HG03432 (cell line): ENCODE measurements at regions not wholly inside any gene's neighbourhood (a gene's known extent, or its start where the extent isn't known, plus 50 kb on each side); places are given as distances from the start of the nearest gene placed in this dataset.

ENCODE experiments used
- ATAC-seq: cut with Tn5 transposase; IDR thresholded peaks from one replicate; pipeline ENCODE4 v1.9.1; 2021; ENCODE audit warnings: mild to moderate bottlenecking, moderate library complexity; ENCODE audit not compliant: unreplicated experiment

DNA sequence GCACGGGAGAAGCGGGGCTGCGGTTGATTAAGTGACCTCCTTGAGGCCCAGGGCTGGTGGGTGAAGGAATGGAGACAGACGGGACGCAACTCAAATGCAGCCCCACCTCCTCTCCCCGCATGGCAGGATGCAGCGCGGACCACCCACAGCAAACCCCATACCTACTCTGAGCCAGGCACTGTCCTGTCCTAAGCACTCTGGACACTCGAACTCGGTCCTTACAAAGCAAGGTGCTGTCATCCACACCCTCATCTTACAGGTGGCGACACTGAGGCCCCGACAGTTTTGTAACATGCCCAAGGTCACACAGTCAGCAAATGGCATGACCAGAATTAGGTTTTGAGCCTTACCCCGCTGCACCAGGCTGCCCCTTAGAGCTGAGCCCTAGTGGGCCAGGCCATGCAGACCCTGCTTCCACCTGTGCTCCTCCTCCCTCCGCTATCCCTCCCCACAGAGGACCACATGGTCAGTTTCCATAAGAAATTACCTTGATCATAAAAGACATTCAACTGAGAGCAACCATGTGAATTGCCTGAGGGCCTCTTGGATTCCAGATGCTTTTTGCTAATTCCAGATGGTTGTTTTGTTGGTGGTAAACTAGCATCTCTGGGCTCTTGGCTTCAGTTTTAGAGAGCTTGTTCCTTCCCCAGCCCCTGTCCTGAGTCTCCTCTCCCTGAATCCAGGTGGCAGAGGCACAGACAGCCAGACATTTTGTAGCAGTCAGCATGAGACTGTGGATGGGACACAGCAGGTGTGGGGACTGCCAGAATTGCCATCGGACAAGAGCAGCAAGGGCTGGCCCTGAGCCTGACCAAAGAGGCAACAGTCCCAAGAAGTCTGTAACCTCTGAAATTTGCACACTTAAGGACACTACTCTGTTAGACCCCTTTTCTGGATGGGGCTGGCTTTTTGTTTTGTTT lies 171.9 kb upstream of the PMEPA1 start:
- no peak for ATAC-seq

- ATAC-seq: no peak
Observed at GRCh38 chr20:57880571-57880892, 170.7 kb upstream of the PMEPA1 start.

DNA sequence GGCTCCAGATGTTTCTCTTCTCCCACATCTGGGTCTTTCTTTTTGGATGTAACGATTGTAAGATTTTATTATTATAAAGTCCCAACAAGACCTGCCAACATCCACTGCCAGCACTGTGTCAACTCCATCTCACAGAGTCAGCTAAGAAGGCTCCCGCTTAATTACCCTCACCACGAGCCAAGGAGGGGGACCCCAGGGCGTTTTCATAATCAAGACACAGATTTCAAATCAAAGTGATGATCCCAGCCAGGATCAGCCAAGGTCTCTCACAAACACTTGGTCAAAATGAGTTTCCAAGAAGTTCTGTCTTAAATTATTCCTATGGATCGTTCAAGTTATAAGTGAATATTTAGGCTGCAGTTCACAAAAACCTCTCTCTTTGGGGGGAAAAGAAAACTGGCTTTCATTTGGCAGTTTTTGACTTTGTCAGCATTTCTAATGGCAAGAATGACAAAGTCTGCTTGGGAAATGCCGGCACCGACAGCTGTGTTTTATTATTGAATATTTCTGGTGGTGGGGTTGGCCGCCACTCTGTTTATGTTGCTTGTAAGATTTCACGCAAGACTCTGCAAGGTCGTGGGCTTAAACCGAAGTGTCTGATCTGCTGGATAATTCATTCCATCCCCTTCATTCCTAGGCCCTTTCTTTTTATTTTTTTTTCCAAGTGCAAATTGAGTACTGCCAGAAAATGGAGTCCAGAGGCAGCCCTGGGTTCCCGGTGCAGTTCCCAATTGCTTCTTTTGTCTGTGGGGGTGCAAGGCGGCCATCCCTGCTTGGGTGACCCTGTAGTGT lies 170.2 kb upstream of the PMEPA1 start:
- no peak for ATAC-seq

- no peak for ATAC-seq
Observed at GRCh38 chr20:57879437-57879778, 169.6 kb upstream of the PMEPA1 start.

DNA sequence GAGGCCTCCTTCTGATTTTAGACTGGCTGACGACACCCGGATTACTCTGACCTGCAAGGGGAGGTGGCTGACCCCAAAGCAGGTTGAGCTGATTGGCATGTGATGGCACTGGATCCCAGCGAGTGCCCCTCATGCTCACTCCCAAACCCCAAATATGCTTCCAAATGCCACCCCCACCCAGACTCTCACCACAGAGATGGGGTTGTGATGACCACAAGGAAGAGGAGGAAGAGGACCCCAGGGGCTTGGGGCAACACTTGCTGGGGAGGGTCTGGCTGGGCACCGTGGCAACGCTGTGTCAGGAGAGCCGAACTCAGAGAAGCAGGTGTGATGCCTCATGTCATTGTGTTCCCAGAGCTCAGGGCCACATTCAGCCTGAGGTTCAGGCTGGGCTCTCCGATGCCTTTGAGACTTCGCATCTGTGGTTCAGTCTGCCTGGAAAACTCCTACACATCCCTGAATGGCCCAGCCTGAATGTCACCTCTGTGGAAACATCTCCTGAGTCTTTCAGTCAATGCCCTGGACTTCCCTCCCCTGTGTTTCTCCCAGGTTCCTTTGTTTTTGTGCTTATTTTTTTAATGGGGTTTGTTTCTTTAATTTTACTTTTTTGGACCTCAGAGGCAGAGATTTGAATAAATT lies 169.1 kb upstream of the PMEPA1 start:
- ATAC-seq: no peak

GRCh38 chr20:57877995-57878394 lies 168.2 kb upstream of the PMEPA1 start:
- no peak for ATAC-seq

DNA sequence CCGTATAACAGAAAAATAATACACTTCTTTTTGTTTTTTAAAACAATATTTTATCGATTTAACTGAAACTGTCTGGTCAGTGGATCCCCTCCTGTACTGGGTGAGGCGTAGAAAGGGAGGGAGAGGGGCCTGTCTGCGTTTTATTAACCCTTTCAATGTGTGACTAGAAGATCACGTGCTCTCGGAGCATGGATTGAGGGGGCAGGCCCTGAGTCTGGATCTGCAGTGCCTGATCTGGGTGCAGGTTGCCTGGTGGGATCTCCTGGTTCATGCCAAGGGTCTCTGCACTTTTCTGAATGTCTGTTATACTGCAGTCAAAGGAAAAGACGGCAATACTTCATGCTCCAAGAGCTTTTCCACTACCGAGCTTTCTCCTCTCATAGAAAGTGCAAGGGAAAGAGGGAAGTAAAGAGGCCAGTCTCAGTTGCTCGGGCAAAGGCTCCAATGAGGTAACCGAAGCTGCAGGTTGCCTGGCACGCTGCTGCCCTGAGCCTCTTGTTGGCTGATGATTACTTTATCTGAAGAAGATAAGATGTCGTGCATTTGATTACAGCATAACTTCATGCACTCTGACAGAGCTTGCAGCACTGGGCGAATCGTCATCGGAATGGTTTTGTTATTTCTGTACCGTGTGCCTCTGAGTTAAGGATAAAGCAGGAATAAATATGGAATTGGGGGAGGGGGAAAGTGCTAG lies 167.5 kb upstream of the PMEPA1 start:
- no peak for ATAC-seq

GRCh38 chr20:57876163-57876562 lies 166.3 kb upstream of the PMEPA1 start:
- ATAC-seq: no peak

DNA sequence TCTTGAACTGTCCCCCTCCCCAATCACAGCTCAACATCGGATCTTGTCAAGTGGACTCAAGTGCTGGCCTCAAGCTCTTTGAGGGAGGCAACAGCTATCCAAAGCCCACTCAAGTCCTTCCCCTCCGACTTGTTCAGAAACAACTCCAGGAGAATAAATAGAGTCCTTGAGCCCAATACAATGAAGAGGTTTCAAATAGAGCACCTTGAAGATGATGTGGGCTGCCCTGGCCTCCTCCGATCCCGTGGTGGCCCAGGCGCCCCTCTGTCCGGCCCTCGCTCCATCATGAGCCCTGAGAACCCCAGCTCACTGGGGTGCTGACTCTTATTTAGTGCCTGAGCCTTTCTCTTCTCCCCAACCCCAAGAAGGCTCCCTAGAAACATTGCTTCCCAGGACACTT lies 164.3 kb upstream of the PMEPA1 start:
- ATAC-seq: no peak

DNA sequence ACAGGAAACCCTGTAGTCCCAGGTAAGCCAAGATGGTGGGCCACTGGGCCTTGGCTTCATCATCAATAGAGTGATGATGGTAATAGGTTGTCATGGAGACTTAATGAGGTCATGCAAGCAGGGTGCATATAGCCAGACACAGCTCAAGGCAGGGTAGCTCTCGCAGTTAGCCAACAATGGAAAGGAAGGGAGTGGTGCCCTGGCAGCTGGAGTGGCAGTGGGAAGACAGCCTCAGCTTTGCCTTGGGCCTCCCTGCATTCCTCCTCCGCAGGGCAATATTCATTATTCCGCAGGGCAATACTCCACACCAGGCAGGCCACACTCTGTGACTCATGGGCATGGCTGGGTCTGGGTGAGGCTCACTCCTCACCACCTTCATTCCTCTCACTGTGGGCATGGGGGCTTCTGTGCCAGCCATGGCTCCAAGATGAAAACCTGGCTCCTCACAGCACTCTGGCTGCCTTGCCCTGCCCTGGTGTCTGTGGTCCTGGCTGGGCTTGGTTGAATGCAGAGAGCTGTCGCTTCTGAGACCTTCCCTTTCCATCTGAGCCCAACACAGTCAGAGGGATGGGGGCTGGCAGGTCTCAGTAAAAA lies 163.1 kb upstream of the PMEPA1 start:
- ATAC-seq: no peak

DNA sequence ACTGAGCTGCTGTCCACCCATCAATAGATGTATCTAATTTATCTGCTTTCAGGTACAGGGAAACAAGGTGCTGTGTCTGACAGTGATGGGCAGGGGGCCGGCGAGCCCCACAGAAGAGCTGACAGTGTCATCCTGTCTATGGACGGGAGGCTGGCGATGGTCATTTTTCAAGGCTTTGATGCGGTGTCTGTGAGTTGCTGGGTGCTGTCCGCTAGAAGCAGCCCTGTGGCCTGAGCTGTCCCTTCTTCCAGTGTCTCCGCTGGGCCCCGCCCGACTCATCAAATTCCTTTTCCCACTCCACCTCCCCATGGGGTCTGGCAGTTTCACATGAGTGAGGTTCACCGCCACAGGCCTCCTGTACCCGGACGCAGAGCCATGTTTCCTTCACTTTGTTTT lies 161.4 kb upstream of the PMEPA1 start:
- ATAC-seq: no peak

DNA sequence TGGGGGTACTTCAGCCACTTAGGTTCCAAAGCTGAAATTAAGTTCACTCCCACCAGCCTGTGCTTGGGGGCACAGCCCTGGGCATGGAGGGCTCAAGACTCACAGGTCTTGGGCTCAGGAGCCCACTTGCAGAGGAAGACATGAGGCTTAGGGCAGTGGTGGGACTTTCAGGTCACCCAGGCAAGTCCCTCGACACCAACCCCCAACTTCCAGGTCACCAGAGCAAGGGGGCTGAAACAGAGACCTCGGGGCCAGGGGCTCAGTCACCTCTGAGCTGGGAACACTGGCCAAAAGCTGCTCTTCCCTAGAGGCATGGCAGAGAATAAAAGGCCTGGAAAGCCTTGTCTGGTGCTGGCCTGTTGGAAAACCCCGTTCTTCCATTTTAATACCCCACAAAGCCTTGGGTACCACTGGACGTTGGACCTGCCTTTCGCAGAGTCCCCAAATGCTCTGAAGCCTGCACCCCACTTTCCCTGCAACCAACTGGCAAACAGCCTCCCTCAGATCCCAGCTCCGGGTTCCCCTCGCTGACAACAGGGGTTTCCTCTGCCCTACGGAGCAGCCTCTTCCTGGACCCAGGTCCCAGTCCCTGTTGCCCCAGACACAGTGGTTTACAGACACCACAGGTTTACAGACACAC lies 160.9 kb upstream of the PMEPA1 start:
- ATAC-seq: no peak

DNA sequence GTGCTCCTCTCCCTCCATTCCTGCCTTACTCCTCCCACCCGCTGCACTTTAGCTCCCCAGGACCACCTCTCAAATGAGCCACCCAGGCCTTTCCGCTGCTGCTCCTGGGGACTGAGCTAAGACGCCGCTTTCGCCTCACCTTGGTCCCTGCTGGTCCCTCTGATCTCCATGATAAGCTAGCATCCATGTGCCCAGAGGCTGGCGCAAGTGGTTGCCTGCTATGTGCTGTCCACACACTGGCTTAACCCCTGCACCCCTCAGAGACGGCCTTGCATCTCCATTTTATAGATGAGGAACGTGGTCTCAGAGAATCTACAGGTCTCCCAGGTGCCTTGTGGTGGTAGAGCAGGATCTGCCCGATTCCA lies 160.1 kb upstream of the PMEPA1 start:
- no peak for ATAC-seq

GRCh38 chr20:57869291-57869950 lies 159.6 kb upstream of the PMEPA1 start:
- no peak for ATAC-seq

DNA sequence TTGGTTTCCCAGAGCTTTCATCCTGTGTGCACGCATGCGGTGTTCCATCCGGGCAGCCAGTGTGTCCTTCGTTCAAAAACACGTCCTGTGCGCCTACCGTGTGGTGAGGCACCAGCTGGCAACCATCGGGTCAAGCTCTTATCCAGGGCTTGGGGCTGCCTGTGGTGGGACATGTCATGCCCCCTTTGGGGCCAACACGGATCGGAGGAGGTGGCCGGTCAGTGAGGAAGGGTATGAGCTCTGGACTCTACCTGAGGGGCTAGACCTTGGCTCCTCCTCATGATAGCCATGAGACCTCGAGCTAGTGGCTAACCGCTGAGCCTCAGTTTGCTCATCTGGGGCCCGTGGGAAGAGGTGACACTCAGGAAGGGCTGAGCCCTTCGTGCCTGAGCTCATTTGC lies 158.5 kb upstream of the PMEPA1 start:
- ATAC-seq: no peak

DNA sequence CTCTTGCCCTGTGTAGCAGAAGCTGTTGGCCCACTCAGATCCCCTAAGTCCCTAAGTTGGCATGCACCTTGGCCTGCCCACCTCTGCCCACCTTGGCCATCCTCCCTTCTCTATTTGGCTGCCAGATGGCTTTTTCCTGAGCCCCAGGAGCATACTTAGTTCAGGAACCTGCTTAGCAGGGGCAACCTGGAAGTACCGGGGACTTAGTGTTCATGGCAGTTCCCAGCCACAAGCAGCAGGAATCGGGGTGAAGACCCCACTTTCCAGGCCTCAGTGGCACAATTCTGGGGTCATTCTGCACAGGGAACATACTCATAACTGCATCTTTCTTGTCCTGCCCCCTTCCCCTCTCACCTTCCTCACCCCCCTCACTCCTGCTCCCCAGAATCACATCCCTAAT lies 158.0 kb upstream of the PMEPA1 start:
- ATAC-seq: no peak

DNA sequence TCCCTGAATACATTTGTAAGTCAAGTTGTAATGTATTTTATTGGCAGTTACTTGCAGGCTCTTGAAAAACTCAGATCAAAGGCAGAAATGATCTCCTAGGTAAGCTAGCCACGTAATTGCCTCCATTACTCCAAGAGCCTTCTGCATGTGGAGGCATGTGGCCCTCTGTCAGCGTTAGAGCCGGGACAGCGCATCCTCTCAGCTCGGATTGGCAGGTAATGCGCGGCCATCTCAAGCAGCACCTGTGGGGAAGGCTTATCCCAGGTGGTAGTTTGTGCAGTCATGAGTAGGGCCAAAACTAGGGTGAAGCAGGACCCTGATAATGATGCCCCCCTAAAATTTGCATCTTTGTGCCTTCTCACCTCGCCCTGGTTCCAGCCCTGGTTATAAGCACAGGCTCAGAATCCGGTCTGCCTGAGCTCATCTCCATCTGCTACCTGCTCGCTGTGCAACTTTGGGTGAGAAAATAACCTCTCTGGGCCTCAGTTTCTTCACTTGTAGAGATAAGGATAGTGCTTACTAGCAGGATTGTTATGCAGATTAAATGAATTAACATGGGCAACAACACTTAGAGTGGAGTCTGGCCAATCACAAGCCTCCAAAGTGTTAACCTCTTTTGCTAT lies 157.5 kb upstream of the PMEPA1 start:
- no peak for ATAC-seq

DNA sequence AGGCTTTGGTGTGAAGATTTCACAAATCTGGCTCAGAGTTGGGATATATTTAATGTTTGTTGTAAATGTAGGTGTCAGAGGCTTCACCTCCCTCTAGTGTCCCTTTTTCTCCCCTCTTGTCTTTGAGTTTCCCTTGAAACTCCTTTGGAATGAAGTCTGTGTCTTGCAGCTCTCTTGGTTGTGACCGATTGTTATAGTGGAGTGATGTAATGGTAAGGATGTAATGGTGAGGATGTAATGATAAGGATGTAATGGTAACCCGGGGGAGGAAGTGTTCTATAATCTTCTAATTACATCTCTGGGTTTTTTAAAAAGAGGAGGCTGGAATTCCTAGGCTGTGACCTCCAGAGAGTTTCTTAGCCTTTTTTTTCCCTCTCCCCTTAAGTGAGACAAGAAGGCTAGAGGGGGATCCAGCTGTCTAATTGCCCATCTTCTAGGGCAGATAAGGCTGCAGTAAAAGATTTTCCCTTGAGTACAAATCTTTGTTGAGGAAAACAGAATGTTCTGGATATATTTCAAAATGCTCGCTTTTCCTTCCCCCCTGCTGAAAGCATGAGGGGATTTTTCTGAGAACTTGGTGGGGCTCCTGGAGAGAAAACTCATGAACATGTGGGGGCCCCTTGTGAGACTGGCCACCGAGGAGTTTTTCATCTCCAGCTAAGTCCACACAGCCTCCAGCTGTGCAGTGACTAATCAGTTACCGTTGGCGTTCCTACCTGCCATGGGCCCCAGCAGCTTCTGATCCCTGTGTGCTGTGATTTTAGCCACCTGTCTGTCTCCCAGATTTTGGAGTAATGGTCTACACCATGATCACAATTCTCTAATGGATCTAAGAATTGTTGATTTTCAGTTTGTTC lies 156.7 kb upstream of the PMEPA1 start:
- no peak for ATAC-seq

GRCh38 chr20:57865266-57865665 lies 155.5 kb upstream of the PMEPA1 start:
- no peak for ATAC-seq
